ACC112 (cell line): ENCODE measurements at regions not wholly inside any gene's neighbourhood (a gene's known extent, or its start where the extent isn't known, plus 50 kb on each side); places are given as distances from the start of the nearest gene placed in this dataset.

Experiments
- H2AFZ ChIP-seq: fragments of 200-600 bp; sonication (generic); one replicate; pipeline ENCODE4 v1.6.0; 2017; ENCODE audit warnings: antibody characterized with exemption, low read length; ENCODE audit not compliant: unreplicated experiment
- H3K27ac ChIP-seq: fragments of 200-600 bp; sonication (generic); 2 replicates; pipeline ENCODE4 v1.5.1; 2014; ENCODE audit warnings: low read depth, mild to moderate bottlenecking, antibody characterized with exemption, low read length, moderate library complexity
- H3K27me3 ChIP-seq: fragments of 200-600 bp; sonication (generic); 2 replicates; pipeline ENCODE4 v1.6.1; 2014; ENCODE audit warnings: mild to moderate bottlenecking, antibody characterized with exemption, low read length, moderate library complexity, mixed read lengths; ENCODE audit not compliant: insufficient read depth
- H3K36me3 ChIP-seq: fragments of 200-600 bp; sonication (generic); 2 replicates; pipeline ENCODE4 v1.6.1; 2016; ENCODE audit warnings: mild to moderate bottlenecking, antibody characterized with exemption, low read length, moderate library complexity, mixed read lengths; ENCODE audit not compliant: insufficient read depth
- H3K4me1 ChIP-seq: fragments of 200-600 bp; sonication (generic); one replicate; pipeline ENCODE4 v1.6.1; 2016; ENCODE audit warnings: low read length, mixed read lengths; ENCODE audit not compliant: insufficient read depth, unreplicated experiment, control insufficient read depth
- H3K4me3 ChIP-seq: fragments of 200-600 bp; sonication (generic); 2 replicates; pipeline ENCODE4 v1.5.1; 2014; ENCODE audit warnings: mild to moderate bottlenecking, low read depth, low read length
- H3K79me2 ChIP-seq: fragments of 200-600 bp; sonication (generic); one replicate; pipeline ENCODE4 v1.6.0; 2016; ENCODE audit warnings: low read length; ENCODE audit not compliant: control insufficient read depth, unreplicated experiment, insufficient read depth

- H3K4me1 ChIP-seq: no peaks in the 10 kb centered on the region
- no peak overlapping the region for H2AFZ ChIP-seq
- no peak overlapping the region for H3K27ac ChIP-seq
- H3K36me3 ChIP-seq: no peaks in the 10 kb centered on the region
- H3K27me3 ChIP-seq: no peaks in the 10 kb centered on the region
- no peak overlapping the region for H3K4me3 ChIP-seq
- H3K79me2 ChIP-seq: no peaks in the 10 kb centered on the region
Observed at GRCh38 chr18:38330573-38330972, 765.0 kb upstream of the CELF4 start.

GRCh38 chr18:38329145-38329544, 763.5 kb upstream of the CELF4 start:
- Histone ChIP-seq H3K36me3 (no peaks in the 10 kb centered on the region), H3K27me3 (no peaks in the 10 kb centered on the region), H2AFZ (no peak overlapping the region), H3K4me3 (no peak overlapping the region), H3K4me1 (no peaks in the 10 kb centered on the region), H3K79me2 (no peaks in the 10 kb centered on the region), H3K27ac (no peak overlapping the region)

GRCh38 chr18:38322206-38322605, 756.6 kb upstream of the CELF4 start:
- Histone ChIP-seq H3K27ac (no peak overlapping the region), H3K4me3 (no peak overlapping the region), H3K79me2 (no peaks in the 10 kb centered on the region), H3K4me1 (no peaks in the 10 kb centered on the region), H3K27me3 (no peaks in the 10 kb centered on the region), H3K36me3 (no peaks in the 10 kb centered on the region), H2AFZ (no peak overlapping the region)

- Histone ChIP-seq H3K27ac (no peak overlapping the region), H3K4me1 (no peaks in the 10 kb centered on the region), H2AFZ (no peak overlapping the region), H3K79me2 (no peaks in the 10 kb centered on the region), H3K27me3 (no peaks in the 10 kb centered on the region), H3K4me3 (no peak overlapping the region), H3K36me3 (no peaks in the 10 kb centered on the region)
Observed at GRCh38 chr18:38321262-38321661, 755.7 kb upstream of the CELF4 start.

- Histone ChIP-seq H3K27ac (no peak overlapping the region), H3K36me3 (no peaks in the 10 kb centered on the region), H2AFZ (no peak overlapping the region), H3K27me3 (no peaks in the 10 kb centered on the region), H3K79me2 (no peaks in the 10 kb centered on the region), H3K4me1 (no peaks in the 10 kb centered on the region), H3K4me3 (no peak overlapping the region)
Observed at GRCh38 chr18:38318416-38318815, 752.8 kb upstream of the CELF4 start.

- no peaks in the 10 kb centered on the region for H3K79me2 ChIP-seq
- no peaks in the 10 kb centered on the region for H3K36me3 ChIP-seq
- H3K27ac ChIP-seq: no peak overlapping the region
- no peak overlapping the region for H2AFZ ChIP-seq
- H3K4me3 ChIP-seq: no peak overlapping the region
- H3K27me3 ChIP-seq: no peaks in the 10 kb centered on the region
- H3K4me1 ChIP-seq: no peaks in the 10 kb centered on the region
Observed at GRCh38 chr18:38313831-38314230, 748.2 kb upstream of the CELF4 start.

- Histone ChIP-seq H3K4me1 (no peaks in the 10 kb centered on the region), H3K36me3 (no peaks in the 10 kb centered on the region), H3K27me3 (no peaks in the 10 kb centered on the region), H2AFZ (no peak overlapping the region), H3K27ac (no peak overlapping the region), H3K4me3 (no peak overlapping the region), H3K79me2 (no peaks in the 10 kb centered on the region)
Observed at GRCh38 chr18:38312532-38312931, 746.9 kb upstream of the CELF4 start.

- Histone ChIP-seq H2AFZ (no peak overlapping the region), H3K36me3 (no peaks in the 10 kb centered on the region), H3K4me1 (no peaks in the 10 kb centered on the region), H3K4me3 (no peak overlapping the region), H3K27me3 (no peaks in the 10 kb centered on the region), H3K27ac (no peak overlapping the region), H3K79me2 (no peaks in the 10 kb centered on the region)
Observed at GRCh38 chr18:38310936-38311335, 745.3 kb upstream of the CELF4 start.

- no peaks in the 10 kb centered on the region for H3K27me3 ChIP-seq
- no peaks in the 10 kb centered on the region for H3K79me2 ChIP-seq
- H2AFZ ChIP-seq: no peak overlapping the region
- no peak overlapping the region for H3K4me3 ChIP-seq
- H3K36me3 ChIP-seq: no peaks in the 10 kb centered on the region
- no peaks in the 10 kb centered on the region for H3K4me1 ChIP-seq
- no peak overlapping the region for H3K27ac ChIP-seq
Observed at GRCh38 chr18:38307914-38308313, 742.3 kb upstream of the CELF4 start.

GRCh38 chr18:38305961-38306360, 740.4 kb upstream of the CELF4 start:
- Histone ChIP-seq H3K4me3 (no peak overlapping the region), H2AFZ (no peak overlapping the region), H3K4me1 (no peaks in the 10 kb centered on the region), H3K27me3 (no peaks in the 10 kb centered on the region), H3K27ac (no peak overlapping the region), H3K79me2 (no peaks in the 10 kb centered on the region), H3K36me3 (no peaks in the 10 kb centered on the region)

- Histone ChIP-seq H3K36me3 (no peaks in the 10 kb centered on the region), H3K4me1 (no peaks in the 10 kb centered on the region), H3K4me3 (no peak overlapping the region), H3K27ac (no peak overlapping the region), H3K27me3 (no peaks in the 10 kb centered on the region), H3K79me2 (no peaks in the 10 kb centered on the region), H2AFZ (no peak overlapping the region)
Observed at GRCh38 chr18:38301621-38302020, 736.0 kb upstream of the CELF4 start.

GRCh38 chr18:38297910-38298309, 732.3 kb upstream of the CELF4 start:
- Histone ChIP-seq H3K36me3 (no peaks in the 10 kb centered on the region), H3K4me1 (no peaks in the 10 kb centered on the region), H3K27me3 (no peaks in the 10 kb centered on the region), H3K27ac (no peak overlapping the region), H3K79me2 (no peaks in the 10 kb centered on the region), H2AFZ (no peak overlapping the region), H3K4me3 (no peak overlapping the region)
